Omental fat pad (tissue), 3 donors: ENCODE measurements at regions not wholly inside any gene's neighbourhood (a gene's known extent, or its start where the extent isn't known, plus 50 kb on each side); places are given as distances from the start of the nearest gene placed in this dataset.

ENCODE experiments used
- ATAC-seq: fragments of 150-250 bp; one replicate; pipeline ENCODE4 v1.9.1; 2016; ENCODE audit warnings: mild to moderate bottlenecking, moderate library complexity; ENCODE audit not compliant: low FRiP score
- DNase-seq: peaks from one replicate; pipeline ENCODE4 v3.0.0-alpha.2; 2019; ENCODE audit warnings: low spot score
- TF ChIP-seq, protein P1 (sequence below), 3 donors: fragments of 450-650 bp; IDR thresholded peaks; one replicate each; pipeline ENCODE4 v1.5.1; 2016 to 2017; ENCODE audit warnings: antibody characterized with exemption in 3 of 3, mild to moderate bottlenecking in 3 of 3, moderate library complexity in 2 of 3

DNA sequence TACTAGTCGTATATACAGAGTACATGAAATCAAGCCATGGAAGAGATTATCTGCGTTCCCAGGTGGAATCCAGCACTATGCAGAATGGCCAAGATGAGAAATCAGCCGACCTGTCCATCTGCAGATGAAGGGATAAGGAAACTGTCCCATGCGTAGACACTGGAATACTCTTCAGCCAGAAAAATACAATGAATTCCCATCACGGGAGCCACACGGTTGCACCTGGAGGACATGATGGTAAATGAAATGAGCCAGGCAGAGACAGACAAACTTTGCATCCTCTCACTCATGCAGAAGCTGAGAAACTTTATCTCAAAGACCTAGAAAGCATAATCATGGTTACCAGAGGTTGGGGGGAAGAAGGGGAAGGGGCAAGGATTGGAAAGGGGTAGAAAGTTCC is 111.9 kb upstream of the TOP3B start:
- TF ChIP-seq, protein P1, sequence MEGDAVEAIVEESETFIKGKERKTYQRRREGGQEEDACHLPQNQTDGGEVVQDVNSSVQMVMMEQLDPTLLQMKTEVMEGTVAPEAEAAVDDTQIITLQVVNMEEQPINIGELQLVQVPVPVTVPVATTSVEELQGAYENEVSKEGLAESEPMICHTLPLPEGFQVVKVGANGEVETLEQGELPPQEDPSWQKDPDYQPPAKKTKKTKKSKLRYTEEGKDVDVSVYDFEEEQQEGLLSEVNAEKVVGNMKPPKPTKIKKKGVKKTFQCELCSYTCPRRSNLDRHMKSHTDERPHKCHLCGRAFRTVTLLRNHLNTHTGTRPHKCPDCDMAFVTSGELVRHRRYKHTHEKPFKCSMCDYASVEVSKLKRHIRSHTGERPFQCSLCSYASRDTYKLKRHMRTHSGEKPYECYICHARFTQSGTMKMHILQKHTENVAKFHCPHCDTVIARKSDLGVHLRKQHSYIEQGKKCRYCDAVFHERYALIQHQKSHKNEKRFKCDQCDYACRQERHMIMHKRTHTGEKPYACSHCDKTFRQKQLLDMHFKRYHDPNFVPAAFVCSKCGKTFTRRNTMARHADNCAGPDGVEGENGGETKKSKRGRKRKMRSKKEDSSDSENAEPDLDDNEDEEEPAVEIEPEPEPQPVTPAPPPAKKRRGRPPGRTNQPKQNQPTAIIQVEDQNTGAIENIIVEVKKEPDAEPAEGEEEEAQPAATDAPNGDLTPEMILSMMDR (IDR thresholded peaks at IDR 0.05), result no peak
- no peak for DNase-seq
- no peak for ATAC-seq

DNA sequence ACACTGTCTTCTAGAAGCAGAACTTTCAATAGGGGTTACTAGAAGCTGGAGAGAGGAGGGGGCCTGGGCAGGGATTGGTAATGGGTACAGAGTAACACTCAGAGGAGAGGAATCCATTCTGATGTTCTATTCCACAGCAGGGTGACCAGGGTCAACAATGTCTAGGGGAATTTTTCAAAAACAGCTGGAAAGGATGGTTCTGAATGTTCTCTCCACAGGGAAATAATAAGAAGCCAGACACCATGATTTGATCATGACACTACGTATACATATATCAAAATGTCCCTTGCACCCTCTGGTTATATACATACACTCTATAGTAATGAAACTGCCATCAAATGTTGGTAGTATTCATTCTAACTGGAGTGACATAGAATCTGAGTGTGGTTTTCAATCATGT is 111.2 kb upstream of the TOP3B start:
- ATAC-seq, result no peak
- TF ChIP-seq, protein P1 (IDR thresholded peaks at IDR 0.05), result no peak
- no peak for DNase-seq

DNA sequence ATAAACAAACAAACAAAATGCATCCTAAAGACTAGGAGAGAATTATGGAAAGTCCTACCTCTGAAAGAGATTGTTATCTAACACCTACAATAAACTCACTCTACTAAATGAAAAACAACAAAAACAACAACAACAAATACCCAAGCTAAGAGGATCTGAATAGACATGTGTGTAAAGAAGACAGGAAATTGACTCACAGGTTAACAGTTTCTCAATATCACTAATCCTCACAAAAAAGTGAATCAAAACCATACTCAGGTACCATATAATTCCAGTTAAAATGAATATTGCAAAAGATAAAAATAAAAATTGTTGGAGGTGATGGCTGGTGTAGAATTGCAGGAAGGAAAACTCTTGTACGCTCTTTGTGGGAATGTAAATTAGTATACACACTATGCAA is 110.4 kb upstream of the TOP3B start:
- TF ChIP-seq, protein P1 (IDR thresholded peaks at IDR 0.05), result no peak
- DNase-seq (no peak), ATAC-seq (no peak)

DNA sequence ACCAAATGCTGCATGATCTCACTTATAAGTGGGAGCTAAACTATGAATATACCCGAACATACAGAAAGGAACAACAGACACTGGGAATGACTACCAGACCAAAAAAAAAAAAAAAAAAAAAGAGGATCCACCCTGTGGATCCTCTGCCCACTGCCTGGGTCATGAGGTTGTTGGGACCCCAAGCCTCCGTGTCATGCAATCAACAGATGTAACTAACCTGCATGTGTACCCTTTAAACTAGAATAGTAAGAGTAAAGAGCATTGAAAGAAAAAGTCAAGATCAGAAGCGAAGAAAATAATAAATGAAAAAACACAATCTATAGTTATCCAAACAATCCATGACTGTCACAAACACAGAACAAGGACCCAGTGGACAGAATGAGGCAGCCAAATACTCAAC is 109.5 kb upstream of the TOP3B start:
- no peak for ATAC-seq
- DNase-seq, result no peak
- TF ChIP-seq, protein P1 (IDR thresholded peaks at IDR 0.05), result no peak

DNA sequence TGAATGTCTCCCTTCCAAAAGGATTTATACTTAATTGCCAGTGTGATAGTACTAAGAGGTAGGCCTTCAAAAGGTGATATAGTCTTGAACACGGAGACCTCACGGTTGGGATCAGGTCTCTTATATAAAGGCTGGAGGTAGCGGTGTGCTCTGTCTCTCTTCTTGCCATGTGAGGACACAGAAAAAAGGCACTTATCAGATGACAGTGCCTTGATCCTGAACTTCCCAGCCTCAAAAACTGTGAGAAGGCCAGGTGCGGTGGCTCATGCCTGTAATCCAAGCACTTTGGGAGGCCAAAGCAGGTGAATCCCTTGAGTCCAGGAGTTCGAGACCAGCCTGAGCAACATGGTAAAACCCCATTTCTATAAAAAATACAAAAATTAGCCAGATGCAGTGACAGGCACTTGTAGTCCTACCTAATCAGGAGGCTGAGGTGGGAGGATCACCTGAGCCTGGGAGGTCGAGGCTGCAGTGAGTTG is 108.9 kb upstream of the TOP3B start:
- TF ChIP-seq, protein P1 (IDR thresholded peaks at IDR 0.05), result no peak
- no peak for DNase-seq

DNA sequence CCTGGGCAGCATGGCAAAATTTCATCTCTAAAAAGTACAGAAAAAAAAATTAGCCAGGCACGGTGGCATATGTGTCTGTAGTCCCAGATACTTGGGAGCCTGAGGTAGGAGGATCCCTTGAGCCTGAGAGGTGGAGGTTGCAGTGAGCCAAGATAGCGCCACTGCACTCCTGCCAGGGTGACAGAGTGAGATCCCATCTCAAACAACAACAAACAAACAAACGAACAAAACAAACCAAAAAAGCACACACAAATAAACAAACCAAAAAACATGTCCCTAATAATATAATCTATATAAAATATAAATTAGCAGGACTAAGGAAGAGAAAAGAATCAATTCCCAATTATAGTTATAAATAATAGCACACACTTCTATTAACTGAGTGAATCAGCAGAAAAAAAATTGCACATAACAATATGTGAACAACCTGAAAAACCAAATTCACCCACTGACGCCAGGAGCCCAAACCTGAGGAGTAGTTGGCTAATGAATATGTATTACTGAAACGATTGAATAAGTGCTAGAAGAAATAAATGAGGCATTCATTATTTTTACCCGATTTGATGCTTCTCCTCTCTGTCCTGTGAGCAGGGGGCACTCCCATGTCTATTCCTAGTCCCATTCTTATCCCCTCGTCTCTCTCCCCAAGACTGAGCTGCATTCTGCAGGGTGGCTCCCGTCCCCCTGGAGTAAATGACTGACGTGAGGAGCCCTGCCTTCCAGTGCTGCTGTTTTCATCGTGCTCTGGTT is 108.2 kb upstream of the TOP3B start:
- ATAC-seq, result no peak
- TF ChIP-seq, protein P1 (IDR thresholded peaks at IDR 0.05), result no peak
- no peak for DNase-seq

More for the DNA sequence above, 108.9 kb upstream of the TOP3B start:
- ATAC-seq, result no peak
